Caki2 (cell line): ENCODE measurements at regions not wholly inside any gene's neighbourhood (a gene's known extent, or its start where the extent isn't known, plus 50 kb on each side); places are given as distances from the start of the nearest gene placed in this dataset.
"Not testable (repeated sequence)": the region's sequence is repeated elsewhere in the genome, so short reads cannot be mapped to it uniquely, and the experiment has no call there.

ENCODE experiments used
- DNase-seq: peaks from one replicate; pipeline ENCODE4 v3.0.0-alpha.2; 2015; ENCODE audit warnings: low read depth
- in situ Hi-C: cut with HindIII; loops from 2 replicates; pipeline ENCODE4 v1.10.0; 2016; ENCODE audit warnings: low sequenced_read_pairs, low pct_unique_long_range_greater_than_20kb, mixed read lengths

- DNase-seq, result no peak
- in situ Hi-C loops, result no loop called here
Measured at GRCh38 chr9:90204128-90204831, 438.3 kb downstream of the DIRAS2 start.

GRCh38 chr9:90213045-90213444 lies 429.6 kb downstream of the DIRAS2 start:
- in situ Hi-C loops, DNase-seq: not testable (repeated sequence)

GRCh38 chr9:90219548-90220118 lies 423.0 kb downstream of the DIRAS2 start:
- in situ Hi-C loops, result no loop called here

GRCh38 chr9:90221899-90222298 lies 420.7 kb downstream of the DIRAS2 start:
- DNase-seq, in situ Hi-C loops: not testable (repeated sequence)

More at GRCh38 chr9:90219548-90220118, 423.0 kb downstream of the DIRAS2 start:
- DNase-seq, result no peak

- in situ Hi-C loops, result not testable (repeated sequence)
- DNase-seq, result peak; percentile 43
Measured at GRCh38 chr9:90226839-90227338, 415.7 kb downstream of the DIRAS2 start.

- DNase-seq, in situ Hi-C loops: not testable (repeated sequence)
Measured at GRCh38 chr9:90233081-90233480, 409.5 kb downstream of the DIRAS2 start.

- in situ Hi-C loops, result no loop called here
- DNase-seq, result no peak
Measured at GRCh38 chr9:90240541-90240940, 402.1 kb downstream of the DIRAS2 start.

- DNase-seq, result no peak
- in situ Hi-C loops, result no loop called here
Measured at GRCh38 chr9:90245661-90246060, 397.0 kb downstream of the DIRAS2 start.

- no peak for DNase-seq
- in situ Hi-C loops, result no loop called here
Measured at GRCh38 chr9:90249094-90249493, 393.5 kb downstream of the DIRAS2 start.

GRCh38 chr9:90251316-90251715 lies 391.3 kb downstream of the DIRAS2 start:
- no peak for DNase-seq
- in situ Hi-C loops, result no loop called here

GRCh38 chr9:90256345-90256744 lies 386.3 kb downstream of the DIRAS2 start:
- in situ Hi-C loops, result no loop called here

GRCh38 chr9:90259311-90260246 lies 383.0 kb downstream of the DIRAS2 start:
- in situ Hi-C loops, result no loop called here
- no peak for DNase-seq

More at GRCh38 chr9:90256345-90256744, 386.3 kb downstream of the DIRAS2 start:
- no peak for DNase-seq

GRCh38 chr9:90261698-90262097 lies 380.9 kb downstream of the DIRAS2 start:
- DNase-seq, result peak; percentile 5
- in situ Hi-C loops, result no loop called here

- no peak for DNase-seq
- in situ Hi-C loops, result no loop called here
Measured at GRCh38 chr9:90268613-90269012, 374.0 kb downstream of the DIRAS2 start.

GRCh38 chr9:90271707-90272106 lies 370.9 kb downstream of the DIRAS2 start:
- DNase-seq, result no peak
- in situ Hi-C loops, result no loop called here

- no peak for DNase-seq
- in situ Hi-C loops, result no loop called here
Measured at GRCh38 chr9:90274725-90275124, 367.9 kb downstream of the DIRAS2 start.

- no peak for DNase-seq
- in situ Hi-C loops, result no loop called here
Measured at GRCh38 chr9:90285946-90286345, 356.7 kb downstream of the DIRAS2 start.

- peak; percentile 40 for DNase-seq
Measured at GRCh38 chr9:90287567-90288274, 354.9 kb downstream of the DIRAS2 start.

More at GRCh38 chr9:90287567-90288274, 354.9 kb downstream of the DIRAS2 start:
- in situ Hi-C loops, result no loop called here
